ENCODE measurements at regions not wholly inside any gene's neighbourhood (a gene's known extent, or its start where the extent isn't known, plus 50 kb on each side); places are given as distances from the start of the nearest gene placed in this dataset.
"Not testable (repeated sequence)": the region's sequence is repeated elsewhere in the genome, so short reads cannot be mapped to it uniquely, and the experiment has no call there.

GRCh38 chr12:131230340-131231031 lies 276.8 kb downstream of the ADGRD1 start:
- DNase-seq, result no peak

GRCh38 chr12:131231032-131231980 lies 277.6 kb downstream of the ADGRD1 start:
- no peak for DNase-seq

GRCh38 chr12:131232036-131232435 lies 278.3 kb downstream of the ADGRD1 start:
- DNase-seq, result no peak

GRCh38 chr12:131232872-131233271 lies 279.2 kb downstream of the ADGRD1 start:
- not testable (repeated sequence) for DNase-seq

GRCh38 chr12:131233850-131234789 lies 280.4 kb downstream of the ADGRD1 start:
- DNase-seq, result not testable (repeated sequence)

GRCh38 chr12:131234841-131235271 lies 281.1 kb downstream of the ADGRD1 start:
- DNase-seq, result not testable (repeated sequence)

DNA sequence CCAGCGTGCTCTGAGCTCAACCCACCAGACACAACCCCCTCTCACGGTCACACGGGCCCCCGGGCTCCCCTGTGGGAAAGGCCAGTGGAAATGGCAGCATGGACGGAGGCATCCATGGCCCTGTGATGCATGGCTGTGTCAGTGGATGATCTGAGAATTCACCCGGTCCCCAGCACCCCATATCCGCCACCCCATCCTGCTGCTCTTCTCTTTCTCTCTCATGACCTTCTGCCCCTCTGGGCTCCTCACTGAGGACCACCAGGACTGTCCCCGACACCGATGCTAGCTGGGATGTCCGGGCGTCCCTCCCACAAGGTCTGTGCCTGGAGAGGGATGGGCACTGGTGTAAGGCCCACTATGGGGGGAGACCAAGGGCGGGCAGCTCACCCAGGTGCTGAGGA lies 282.2 kb downstream of the ADGRD1 start:
- no peak for DNase-seq

DNA sequence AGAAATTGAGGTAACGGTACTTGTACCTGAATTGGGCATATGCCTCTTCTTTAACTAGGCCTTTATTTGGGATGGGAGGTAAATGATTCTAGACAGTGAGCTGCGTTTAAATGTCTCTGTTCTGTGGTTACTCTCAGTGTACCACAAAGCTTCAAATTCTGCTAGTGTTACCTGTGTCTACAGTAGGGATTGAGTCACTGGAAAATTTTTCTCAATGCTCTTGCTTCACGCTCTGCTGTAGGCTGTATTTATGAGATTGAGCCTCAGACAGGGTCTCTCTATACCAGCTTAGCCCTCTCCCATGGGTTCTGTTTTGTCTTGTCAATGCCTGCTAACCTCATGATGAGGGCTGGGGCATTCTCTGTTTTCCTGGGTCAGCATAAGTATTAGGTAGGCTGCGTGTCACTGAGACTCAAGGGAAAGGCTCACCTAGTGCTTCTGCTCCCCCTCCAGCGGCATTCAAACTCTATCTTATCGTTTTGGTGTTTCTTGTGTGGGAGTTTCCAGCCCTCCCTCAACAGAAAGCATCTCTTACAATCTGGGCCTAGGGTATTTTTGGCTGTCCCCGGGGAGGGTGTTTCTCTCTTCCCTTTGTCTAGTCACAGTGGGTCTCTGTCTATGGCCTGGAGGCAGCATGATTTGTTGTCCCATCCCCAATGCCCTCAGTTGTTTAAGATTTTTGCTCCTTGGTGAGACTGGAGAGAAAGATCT lies 285.8 kb downstream of the ADGRD1 start:
- no peak for DNase-seq

DNA sequence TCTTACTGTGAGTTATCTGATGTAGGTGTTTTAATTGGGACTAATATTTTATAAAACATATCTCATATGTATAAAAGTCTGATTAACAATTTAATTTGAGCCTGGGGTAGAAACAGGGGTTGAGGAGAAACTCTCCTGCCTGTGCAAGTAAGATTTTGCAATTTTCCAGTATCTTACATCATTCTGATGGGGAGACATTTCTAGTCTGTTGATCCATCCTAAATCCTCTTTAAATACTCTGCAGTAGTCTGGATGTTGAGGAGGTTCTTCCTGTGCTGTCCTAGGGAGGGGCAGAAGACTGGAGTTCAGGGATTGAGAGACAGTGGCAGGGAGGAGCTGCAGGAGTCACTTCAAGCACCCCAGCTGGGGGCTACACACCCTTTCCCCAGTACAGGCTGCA lies 287.8 kb downstream of the ADGRD1 start:
- no peak for DNase-seq

- DNase-seq, result no peak
Measured at GRCh38 chr12:131242741-131243496, 289.2 kb downstream of the ADGRD1 start.

GRCh38 chr12:131244157-131244688 lies 290.5 kb downstream of the ADGRD1 start:
- DNase-seq, result not testable (repeated sequence)

GRCh38 chr12:131245161-131245560 lies 291.5 kb downstream of the ADGRD1 start:
- DNase-seq, result not testable (repeated sequence)

GRCh38 chr12:131245564-131246355 lies 292.1 kb downstream of the ADGRD1 start:
- DNase-seq, result no peak

DNA sequence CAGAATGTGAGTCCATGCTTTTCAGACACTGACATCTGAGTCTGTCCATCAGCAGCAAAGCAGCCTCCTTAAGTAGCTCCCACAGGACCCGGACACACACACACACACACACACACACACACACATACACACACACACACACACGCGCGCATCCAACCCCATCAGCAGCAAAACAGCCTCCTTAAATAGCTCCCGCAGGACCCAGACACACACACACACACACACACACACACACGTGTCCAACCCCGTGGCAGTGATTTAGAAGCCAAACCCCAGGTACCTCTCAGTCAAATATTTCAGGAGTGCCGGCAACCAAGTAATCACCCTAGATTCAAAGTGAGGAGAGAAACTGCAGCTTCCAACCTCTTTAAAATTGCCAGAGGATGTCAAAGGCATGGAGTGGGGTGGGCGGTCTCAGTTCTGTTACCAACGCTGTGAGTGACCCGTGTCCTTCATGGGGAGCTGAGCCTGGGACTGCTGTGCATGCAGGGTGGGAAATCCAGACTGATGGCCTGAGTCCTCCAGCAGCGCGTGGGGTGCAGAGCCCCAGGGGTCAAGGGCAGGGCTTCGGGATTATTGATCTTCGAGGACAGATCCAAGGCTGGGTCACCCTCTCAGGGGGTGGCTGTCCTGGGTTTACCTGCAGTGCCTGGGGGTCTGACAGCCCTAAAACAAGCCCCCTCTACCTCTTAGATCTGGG lies 293.5 kb downstream of the ADGRD1 start:
- not testable (repeated sequence) for DNase-seq

GRCh38 chr12:131247875-131248274 lies 294.2 kb downstream of the ADGRD1 start:
- DNase-seq, result not testable (repeated sequence)

DNA sequence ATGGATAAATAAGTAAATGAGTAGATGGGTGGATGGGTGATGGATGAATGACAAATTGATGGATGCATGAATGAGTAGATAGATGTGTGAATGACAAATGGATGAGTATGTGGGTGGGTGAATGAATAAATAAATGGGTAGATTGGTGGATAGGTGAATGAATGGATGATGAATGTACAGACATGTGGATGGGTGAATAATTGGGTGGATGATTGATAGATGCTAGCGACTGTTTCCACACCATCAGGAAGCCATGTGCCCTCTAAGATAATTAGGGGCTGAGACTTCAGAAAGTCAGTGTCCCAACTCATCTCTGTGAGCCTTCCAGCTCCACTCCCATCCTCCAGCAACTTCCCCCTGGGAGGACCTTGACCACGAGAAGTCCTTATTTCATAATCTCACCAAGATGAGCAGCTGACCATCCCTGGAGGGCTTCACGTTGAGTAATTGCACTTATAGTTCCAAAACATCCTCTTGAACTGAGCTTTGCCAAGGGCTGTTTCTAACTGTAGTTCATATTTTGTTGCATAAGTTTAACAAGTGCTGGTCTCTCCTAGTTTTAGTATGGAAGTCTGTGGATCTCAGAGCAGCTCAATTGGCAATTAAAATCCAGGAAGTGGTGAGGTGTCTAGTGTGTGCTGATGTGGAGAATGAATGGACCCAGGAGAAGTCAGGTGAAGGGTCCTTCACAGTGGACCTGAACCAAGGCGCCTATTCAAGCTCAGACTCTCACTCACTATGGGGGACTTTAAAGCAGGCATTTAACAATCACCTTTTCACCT lies 295.7 kb downstream of the ADGRD1 start:
- DNase-seq, result no peak

GRCh38 chr12:131250028-131250950 lies 296.6 kb downstream of the ADGRD1 start:
- no peak for DNase-seq

GRCh38 chr12:131250951-131251315 lies 297.2 kb downstream of the ADGRD1 start:
- DNase-seq, result no peak

All from left hindlimb (tissue), 1 donor.